ENCODE measurements at regions not wholly inside any gene's neighbourhood (a gene's known extent, or its start where the extent isn't known, plus 50 kb on each side); places are given as distances from the start of the nearest gene placed in this dataset.

DNA sequence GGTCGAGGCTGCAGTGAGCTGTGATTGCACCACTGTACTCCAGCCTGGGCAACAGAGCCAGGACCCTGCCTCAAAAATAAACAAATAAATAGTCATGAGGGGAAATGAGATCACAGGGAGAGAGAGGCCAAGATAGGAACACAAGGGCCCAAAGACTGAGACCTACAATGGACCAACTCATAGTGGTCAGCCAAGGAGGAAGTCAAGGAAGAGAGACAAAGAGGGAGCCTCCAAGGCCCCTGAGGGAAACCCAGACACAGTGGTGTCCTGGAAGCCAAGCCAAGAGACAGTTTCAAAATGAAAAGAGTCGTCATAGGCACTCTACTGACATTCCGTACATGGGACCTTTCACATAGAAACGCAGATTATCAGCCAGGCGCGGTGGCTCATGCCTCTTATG is 153.3 kb downstream of the BCOR start:
- TF ChIP-seq, protein P1, sequence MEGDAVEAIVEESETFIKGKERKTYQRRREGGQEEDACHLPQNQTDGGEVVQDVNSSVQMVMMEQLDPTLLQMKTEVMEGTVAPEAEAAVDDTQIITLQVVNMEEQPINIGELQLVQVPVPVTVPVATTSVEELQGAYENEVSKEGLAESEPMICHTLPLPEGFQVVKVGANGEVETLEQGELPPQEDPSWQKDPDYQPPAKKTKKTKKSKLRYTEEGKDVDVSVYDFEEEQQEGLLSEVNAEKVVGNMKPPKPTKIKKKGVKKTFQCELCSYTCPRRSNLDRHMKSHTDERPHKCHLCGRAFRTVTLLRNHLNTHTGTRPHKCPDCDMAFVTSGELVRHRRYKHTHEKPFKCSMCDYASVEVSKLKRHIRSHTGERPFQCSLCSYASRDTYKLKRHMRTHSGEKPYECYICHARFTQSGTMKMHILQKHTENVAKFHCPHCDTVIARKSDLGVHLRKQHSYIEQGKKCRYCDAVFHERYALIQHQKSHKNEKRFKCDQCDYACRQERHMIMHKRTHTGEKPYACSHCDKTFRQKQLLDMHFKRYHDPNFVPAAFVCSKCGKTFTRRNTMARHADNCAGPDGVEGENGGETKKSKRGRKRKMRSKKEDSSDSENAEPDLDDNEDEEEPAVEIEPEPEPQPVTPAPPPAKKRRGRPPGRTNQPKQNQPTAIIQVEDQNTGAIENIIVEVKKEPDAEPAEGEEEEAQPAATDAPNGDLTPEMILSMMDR (IDR thresholded peaks at IDR 0.05), result no peak
- no peak for TF ChIP-seq POLR2A (IDR thresholded peaks at IDR 0.05)

Data from body of pancreas (tissue), 4 donors.